SK-N-SH treated with all-trans-retinoic acid at 6 μM for 48 hours (cell line): ENCODE measurements at regions not wholly inside any gene's neighbourhood (a gene's known extent, or its start where the extent isn't known, plus 50 kb on each side); places are given as distances from the start of the nearest gene placed in this dataset.

ENCODE experiments used
- ARNTL ChIP-seq: fragments of 450-650 bp; formaldehyde crosslinking; IDR thresholded peaks from 2 replicates; pipeline ENCODE4 v1.5.0; 2020; ENCODE audit warnings: low read depth, mild to moderate bottlenecking, moderate library complexity, borderline replicate concordance
- BACH2 ChIP-seq: fragments of 250-450 bp; sonication (Bioruptor Pico); IDR thresholded peaks from 2 replicates; pipeline ENCODE4 v1.9.0; 2021; ENCODE audit warnings: mild to moderate bottlenecking, borderline replicate concordance
- CSDC2 ChIP-seq: fragments of 250-450 bp; sonication (Bioruptor Pico); IDR thresholded peaks from 2 replicates; pipeline ENCODE4 v1.5.0; 2020; ENCODE audit warnings: mild to moderate bottlenecking, moderate library complexity
- ESRRG ChIP-seq: fragments of 250-450 bp; sonication (Bioruptor Pico); IDR thresholded peaks from 2 replicates; pipeline ENCODE4 v1.6.1; 2021; ENCODE audit warnings: mild to moderate bottlenecking
- GLIS3 ChIP-seq: fragments of 250-450 bp; sonication (Bioruptor Pico); IDR thresholded peaks from 2 replicates; pipeline ENCODE4 v1.5.0; 2020; ENCODE audit warnings: mild to moderate bottlenecking, moderate library complexity
- OSR1 ChIP-seq: fragments of 250-450 bp; sonication (Bioruptor Pico); IDR thresholded peaks from 2 replicates; pipeline ENCODE4 v1.8.0; 2022; ENCODE audit warnings: moderate library complexity, mild to moderate bottlenecking, inconsistent platforms
- RARB ChIP-seq: fragments of 250-450 bp; sonication (Bioruptor Pico); IDR thresholded peaks from 2 replicates; pipeline ENCODE4 v1.8.0; 2021; ENCODE audit warnings: mild to moderate bottlenecking, moderate library complexity
- TOX ChIP-seq: fragments of 250-450 bp; sonication (Bioruptor Pico); IDR thresholded peaks from 2 replicates; pipeline ENCODE4 v1.8.0; 2021; ENCODE audit warnings: mild to moderate bottlenecking, moderate library complexity, borderline replicate concordance
- TSHZ2 ChIP-seq: fragments of 250-450 bp; sonication (Bioruptor Pico); IDR thresholded peaks from 2 replicates; pipeline ENCODE4 v1.5.0; 2020; ENCODE audit warnings: mild to moderate bottlenecking, moderate library complexity
- ZFP3 ChIP-seq: fragments of 250-450 bp; sonication (Bioruptor Pico); IDR thresholded peaks from 2 replicates; pipeline ENCODE4 v1.5.0; 2020; ENCODE audit warnings: mild to moderate bottlenecking, moderate library complexity
- ZNF565 ChIP-seq: fragments of 450-650 bp; formaldehyde crosslinking; conservative IDR thresholded peaks from 2 replicates; pipeline ENCODE4 v1.5.0; 2020; ENCODE audit warnings: low read depth, mild to moderate bottlenecking, moderate library complexity
- ZNF70 ChIP-seq: fragments of 450-650 bp; formaldehyde crosslinking; IDR thresholded peaks from 2 replicates; pipeline ENCODE4 v1.5.0; 2020; ENCODE audit warnings: mild to moderate bottlenecking, moderate library complexity

- no peak for TF ChIP-seq OSR1 (CRISPR knock-in tag)
- TF ChIP-seq ARNTL (CRISPR knock-in tag): no peak
- TF ChIP-seq GLIS3 (CRISPR knock-in tag): no peak
- TF ChIP-seq RARB (CRISPR knock-in tag): no peak
- TF ChIP-seq ZFP3 (CRISPR knock-in tag): no peak
- TF ChIP-seq TOX (CRISPR knock-in tag): no peak
- no peak for TF ChIP-seq BACH2 (CRISPR knock-in tag)
- no peak for TF ChIP-seq ZNF565 (CRISPR knock-in tag)
- no peak for TF ChIP-seq ZNF70 (CRISPR knock-in tag)
- TF ChIP-seq ESRRG: no peak
- TF ChIP-seq TSHZ2 (CRISPR knock-in tag): no peak
- TF ChIP-seq CSDC2: no peak
Measured at GRCh38 chr1:22325531-22326371, 125.9 kb upstream of the ZBTB40 start.
